Keratinocyte (primary cell): ENCODE measurements at regions not wholly inside any gene's neighbourhood (a gene's known extent, or its start where the extent isn't known, plus 50 kb on each side); places are given as distances from the start of the nearest gene placed in this dataset.

Source experiments
- DNase-seq: peaks from one replicate; pipeline ENCODE4 v3.0.0-alpha.2; 2011; ENCODE audit warnings: low read depth, missing footprints, low spot score
- FAIRE-seq: peaks from 2 replicates; lab custom pipeline; 2011; peaks lifted over from hg19 to GRCh38; lab: Jason Lieb, UNC
- H2AFZ ChIP-seq: 2 replicates; pipeline ENCODE4 v1.6.0; 2012; ENCODE audit warnings: low read length, control low read depth, inconsistent platforms; ENCODE audit not compliant: control insufficient read depth
- H3K27ac ChIP-seq: 2 replicates; pipeline ENCODE4 v1.5.1; 2011; ENCODE audit warnings: low read length; ENCODE audit not compliant: control insufficient read depth, insufficient read depth
- H3K27me3 ChIP-seq: 3 replicates; pipeline ENCODE4 v1.6.0; 2011; ENCODE audit warnings: low read length; ENCODE audit not compliant: control insufficient read depth, insufficient read depth; ENCODE audit errors: extremely low read depth
- H3K36me3 ChIP-seq, 2 experiments: 2 replicates in 1 of 2; 3 replicates in 1 of 2; pipeline ENCODE4 v1.5.1; 2011; ENCODE audit warnings: low read length in 2 of 2, mild to moderate bottlenecking in 1 of 2; ENCODE audit not compliant: control insufficient read depth in 2 of 2, insufficient read depth in 2 of 2; ENCODE audit errors: extremely low read depth in 1 of 2
- H3K4me1 ChIP-seq: 3 replicates; pipeline ENCODE4 v1.5.1; 2011; ENCODE audit warnings: low read length; ENCODE audit not compliant: control insufficient read depth, insufficient read depth; ENCODE audit errors: extremely low read depth
- H3K4me2 ChIP-seq: 3 replicates; pipeline ENCODE4 v1.6.0; 2011; ENCODE audit warnings: low read depth, low read length; ENCODE audit not compliant: control insufficient read depth, insufficient read depth; ENCODE audit errors: extremely low read depth
- H3K4me3 ChIP-seq, 3 experiments: fragments of 200-600 bp in 1 of 3; sonication (generic) in 1 of 3; 2 replicates in 2 of 3; 3 replicates in 1 of 3; pipeline ENCODE4 v1.5.1; 2011 to 2016; ENCODE audit warnings: low read length in 3 of 3, mild to moderate bottlenecking in 3 of 3, control low read depth in 2 of 3, inconsistent platforms in 1 of 3, low read depth in 1 of 3, mixed read lengths in 1 of 3, mixed run types in 1 of 3, moderate library complexity in 1 of 3; ENCODE audit not compliant: control insufficient read depth in 2 of 3, insufficient read depth in 2 of 3; ENCODE audit errors: extremely low read depth in 1 of 3
- H3K79me2 ChIP-seq: 2 replicates; pipeline ENCODE4 v1.6.0; 2012; ENCODE audit warnings: low read length; ENCODE audit not compliant: control insufficient read depth, insufficient read depth
- H3K9ac ChIP-seq: 3 replicates; pipeline ENCODE4 v1.6.0; 2011; ENCODE audit warnings: low read length; ENCODE audit not compliant: control insufficient read depth, insufficient read depth; ENCODE audit errors: extremely low read depth
- H3K9me1 ChIP-seq: 3 replicates; pipeline ENCODE4 v1.6.0; 2011; ENCODE audit warnings: low read length; ENCODE audit not compliant: control insufficient read depth, insufficient read depth; ENCODE audit errors: extremely low read depth
- H3K9me3 ChIP-seq: 2 replicates; pipeline ENCODE4 v1.5.1; 2012; ENCODE audit warnings: low read depth, low read length; ENCODE audit not compliant: control insufficient read depth
- H4K20me1 ChIP-seq: 3 replicates; pipeline ENCODE4 v1.6.0; 2011; ENCODE audit warnings: low read length; ENCODE audit not compliant: control insufficient read depth, insufficient read depth; ENCODE audit errors: extremely low read depth
- EZH2 ChIP-seq: IDR thresholded peaks from one replicate; pipeline ENCODE4 v1.6.1; 2012; ENCODE audit warnings: inconsistent platforms, mild to moderate bottlenecking, low read length, moderate library complexity
- dilution Hi-C: fragments of 300-500 bp; cut with MboI; formaldehyde crosslinking; loops from one replicate; pipeline ENCODE4 v1.7.0; 2020; ENCODE audit warnings: low sequenced_read_pairs; ENCODE audit not compliant: extremely low pct_ligation_motif_present
- TF ChIP-seq, protein P1 (sequence below), 3 experiments: IDR thresholded peaks in 1 of 3; conservative IDR thresholded peaks in 1 of 3; optimal IDR thresholded peaks in 1 of 3; 2 replicates in 2 of 3; 3 replicates in 1 of 3; pipeline versions ENCODE3 to v1.5.1; 2011; ENCODE audit warnings: low read length in 3 of 3, mild to moderate bottlenecking in 3 of 3, moderate library complexity in 2 of 3, control low read depth in 1 of 3, inconsistent platforms in 1 of 3; ENCODE audit not compliant: insufficient read depth in 2 of 3; ENCODE audit errors: extremely low read depth in 1 of 3

DNA sequence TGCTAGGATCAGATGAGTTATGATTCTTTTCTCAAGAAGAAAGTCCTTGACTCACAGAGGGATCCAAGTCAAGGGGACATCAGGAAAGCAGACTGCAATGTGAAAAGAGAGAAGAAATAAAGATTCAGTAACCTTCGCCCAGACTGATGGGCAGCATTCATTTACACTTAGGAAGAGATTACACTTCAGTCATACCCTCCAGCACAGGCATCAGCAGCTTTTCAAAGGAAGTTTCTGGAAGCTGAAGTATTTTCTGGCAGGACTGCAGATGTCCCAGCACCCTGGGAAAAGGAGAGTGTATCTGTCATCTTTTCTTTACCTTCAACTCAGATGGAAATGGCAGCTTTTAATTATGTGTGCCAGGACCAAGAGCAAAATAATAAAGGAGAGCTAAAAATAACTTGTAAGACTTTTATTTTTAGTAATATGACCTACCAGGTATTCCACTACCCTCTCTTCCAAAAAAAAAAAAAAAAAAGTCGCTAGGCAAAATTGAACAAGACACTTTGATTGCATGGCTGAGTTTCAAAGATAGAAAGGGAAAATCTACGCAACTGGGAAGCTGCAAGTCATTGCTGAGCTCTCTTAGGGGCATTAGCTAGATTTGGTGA, 712.1 kb downstream of the EPM2A start:
- H4K20me1 ChIP-seq, result no peaks in the 10 kb centered on the region
- H3K9ac ChIP-seq, result no peak overlapping the region
- H3K27me3 ChIP-seq, result no peaks in the 10 kb centered on the region
- dilution Hi-C loops, result no loop called here
- H3K4me1 ChIP-seq, result no peaks in the 10 kb centered on the region
- H3K79me2 ChIP-seq, result no peaks in the 10 kb centered on the region
- FAIRE-seq (no peak), DNase-seq (no peak)
- no peaks in the 10 kb centered on the region for H3K36me3 ChIP-seq
- no peak overlapping the region for H2AFZ ChIP-seq
- H3K4me3 ChIP-seq, result no peak overlapping the region
- H3K9me1 ChIP-seq, result no peaks in the 10 kb centered on the region
- TF ChIP-seq, protein P1, sequence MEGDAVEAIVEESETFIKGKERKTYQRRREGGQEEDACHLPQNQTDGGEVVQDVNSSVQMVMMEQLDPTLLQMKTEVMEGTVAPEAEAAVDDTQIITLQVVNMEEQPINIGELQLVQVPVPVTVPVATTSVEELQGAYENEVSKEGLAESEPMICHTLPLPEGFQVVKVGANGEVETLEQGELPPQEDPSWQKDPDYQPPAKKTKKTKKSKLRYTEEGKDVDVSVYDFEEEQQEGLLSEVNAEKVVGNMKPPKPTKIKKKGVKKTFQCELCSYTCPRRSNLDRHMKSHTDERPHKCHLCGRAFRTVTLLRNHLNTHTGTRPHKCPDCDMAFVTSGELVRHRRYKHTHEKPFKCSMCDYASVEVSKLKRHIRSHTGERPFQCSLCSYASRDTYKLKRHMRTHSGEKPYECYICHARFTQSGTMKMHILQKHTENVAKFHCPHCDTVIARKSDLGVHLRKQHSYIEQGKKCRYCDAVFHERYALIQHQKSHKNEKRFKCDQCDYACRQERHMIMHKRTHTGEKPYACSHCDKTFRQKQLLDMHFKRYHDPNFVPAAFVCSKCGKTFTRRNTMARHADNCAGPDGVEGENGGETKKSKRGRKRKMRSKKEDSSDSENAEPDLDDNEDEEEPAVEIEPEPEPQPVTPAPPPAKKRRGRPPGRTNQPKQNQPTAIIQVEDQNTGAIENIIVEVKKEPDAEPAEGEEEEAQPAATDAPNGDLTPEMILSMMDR (optimal IDR thresholded peaks at IDR 0.05 in 1 of 3, IDR thresholded peaks at IDR 0.05 in 1 of 3, conservative IDR thresholded peaks at IDR 0.05 in 1 of 3; ENCODE audit: extremely low read depth in 1 of 3, insufficient read depth in 2 of 3, low read length in 3 of 3), result no peak
- no peak for TF ChIP-seq EZH2
- no peak overlapping the region for H3K27ac ChIP-seq
- no peak overlapping the region for H3K4me2 ChIP-seq
- no peaks in the 10 kb centered on the region for H3K9me3 ChIP-seq

DNA sequence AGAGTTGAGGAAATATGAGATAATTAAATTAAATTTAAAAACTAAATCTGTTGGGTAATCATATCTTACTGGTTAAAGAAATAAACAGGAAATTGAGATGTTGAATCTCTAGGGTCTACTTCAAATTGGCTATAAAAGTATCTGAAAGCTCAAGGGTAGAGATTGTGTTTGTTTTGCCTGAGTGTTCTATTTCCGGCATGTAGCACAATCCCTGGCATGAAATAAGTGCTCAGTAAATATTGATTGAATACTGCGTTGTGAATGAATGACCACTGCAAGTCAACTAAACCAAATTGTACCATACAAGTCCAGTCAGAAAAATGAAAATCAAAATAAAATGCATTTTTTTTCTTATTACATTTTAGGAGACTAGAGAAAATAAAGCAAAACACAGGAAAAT, 709.8 kb downstream of the EPM2A start:
- Histone ChIP-seq H3K9ac (no peak overlapping the region), H3K27ac (no peak overlapping the region), H3K4me2 (no peak overlapping the region), H3K79me2 (no peaks in the 10 kb centered on the region), H3K9me1 (no peaks in the 10 kb centered on the region), H3K36me3 (no peaks in the 10 kb centered on the region), H3K4me1 (no peaks in the 10 kb centered on the region), H4K20me1 (no peaks in the 10 kb centered on the region), H2AFZ (no peak overlapping the region), H3K27me3 (no peaks in the 10 kb centered on the region), H3K4me3 (no peak overlapping the region), H3K9me3 (no peaks in the 10 kb centered on the region)
- FAIRE-seq, result no peak
- DNase-seq, result no peak
- dilution Hi-C loops, result no loop called here
- TF ChIP-seq EZH2, result no peak
- TF ChIP-seq, protein P1 (optimal IDR thresholded peaks at IDR 0.05 in 1 of 3, IDR thresholded peaks at IDR 0.05 in 1 of 3, conservative IDR thresholded peaks at IDR 0.05 in 1 of 3; ENCODE audit: extremely low read depth in 1 of 3, insufficient read depth in 2 of 3, low read length in 3 of 3), result no peak
